Transverse colon (tissue), 3 donors: ENCODE measurements at regions not wholly inside any gene's neighbourhood (a gene's known extent, or its start where the extent isn't known, plus 50 kb on each side); places are given as distances from the start of the nearest gene placed in this dataset.

Experiments used
- EP300 ChIP-seq: sonication (generic); formaldehyde crosslinking; IDR thresholded peaks from one replicate; pipeline ENCODE4 v1.6.1; 2017; ENCODE audit warnings: antibody characterized with exemption, low read depth
- TF ChIP-seq, protein P1 (sequence below), 5 experiments: fragments of 200-600 bp in 3 of 5; fragments of 450-650 bp in 2 of 5; sonication (generic) in 3 of 5; IDR thresholded peaks; 1 replicate in 2 of 5; 2 replicates in 3 of 5; pipeline ENCODE4 v1.5.1; 2016 to 2017; ENCODE audit warnings: antibody characterized with exemption in 5 of 5, inconsistent platforms in 3 of 5, mild to moderate bottlenecking in 2 of 5, moderate library complexity in 1 of 5

DNA sequence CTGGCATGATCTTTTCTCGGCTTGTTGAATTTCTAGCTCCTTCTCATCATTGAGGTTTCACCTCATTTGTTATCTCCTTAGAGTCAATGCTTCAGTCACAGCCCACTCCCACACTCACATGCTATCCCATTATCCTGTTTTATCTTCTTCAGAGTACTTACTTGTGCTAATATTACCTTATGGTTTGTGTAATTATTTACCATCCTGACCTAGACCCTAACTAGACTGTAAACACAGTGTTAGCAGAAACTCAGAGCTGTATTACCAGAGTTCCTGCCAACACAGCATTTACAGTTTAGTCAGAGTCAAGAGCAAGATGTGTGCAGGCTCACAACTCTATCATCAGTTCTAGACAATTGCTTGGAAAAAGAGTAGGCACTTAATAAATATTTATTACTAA, 144.7 kb downstream of the OTOL1 start:
- TF ChIP-seq, protein P1, sequence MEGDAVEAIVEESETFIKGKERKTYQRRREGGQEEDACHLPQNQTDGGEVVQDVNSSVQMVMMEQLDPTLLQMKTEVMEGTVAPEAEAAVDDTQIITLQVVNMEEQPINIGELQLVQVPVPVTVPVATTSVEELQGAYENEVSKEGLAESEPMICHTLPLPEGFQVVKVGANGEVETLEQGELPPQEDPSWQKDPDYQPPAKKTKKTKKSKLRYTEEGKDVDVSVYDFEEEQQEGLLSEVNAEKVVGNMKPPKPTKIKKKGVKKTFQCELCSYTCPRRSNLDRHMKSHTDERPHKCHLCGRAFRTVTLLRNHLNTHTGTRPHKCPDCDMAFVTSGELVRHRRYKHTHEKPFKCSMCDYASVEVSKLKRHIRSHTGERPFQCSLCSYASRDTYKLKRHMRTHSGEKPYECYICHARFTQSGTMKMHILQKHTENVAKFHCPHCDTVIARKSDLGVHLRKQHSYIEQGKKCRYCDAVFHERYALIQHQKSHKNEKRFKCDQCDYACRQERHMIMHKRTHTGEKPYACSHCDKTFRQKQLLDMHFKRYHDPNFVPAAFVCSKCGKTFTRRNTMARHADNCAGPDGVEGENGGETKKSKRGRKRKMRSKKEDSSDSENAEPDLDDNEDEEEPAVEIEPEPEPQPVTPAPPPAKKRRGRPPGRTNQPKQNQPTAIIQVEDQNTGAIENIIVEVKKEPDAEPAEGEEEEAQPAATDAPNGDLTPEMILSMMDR (IDR thresholded peaks at IDR 0.05), result no peak
- no peak for TF ChIP-seq EP300
